ENCODE measurements at regions not wholly inside any gene's neighbourhood (a gene's known extent, or its start where the extent isn't known, plus 50 kb on each side); places are given as distances from the start of the nearest gene placed in this dataset.
A peak's percentile ranks its signal among the peaks of the same experiment; 100 is the strongest.

- ChIA-PET CTCF (no interaction called here), POLR2A (no interaction called here)
- no peak overlapping the region for H3K27ac ChIP-seq (ENCODE audit: low read depth, low read length)
- no peak overlapping the region for H3K4me3 ChIP-seq (ENCODE audit: low read depth, low read length)
- H3K27me3 ChIP-seq (ENCODE audit: control insufficient read depth, insufficient read depth, low read length), result no peaks in the 10 kb centered on the region
- no peak for DNase-seq (ENCODE audit: low read depth, low spot score)
- TF ChIP-seq, protein P1, sequence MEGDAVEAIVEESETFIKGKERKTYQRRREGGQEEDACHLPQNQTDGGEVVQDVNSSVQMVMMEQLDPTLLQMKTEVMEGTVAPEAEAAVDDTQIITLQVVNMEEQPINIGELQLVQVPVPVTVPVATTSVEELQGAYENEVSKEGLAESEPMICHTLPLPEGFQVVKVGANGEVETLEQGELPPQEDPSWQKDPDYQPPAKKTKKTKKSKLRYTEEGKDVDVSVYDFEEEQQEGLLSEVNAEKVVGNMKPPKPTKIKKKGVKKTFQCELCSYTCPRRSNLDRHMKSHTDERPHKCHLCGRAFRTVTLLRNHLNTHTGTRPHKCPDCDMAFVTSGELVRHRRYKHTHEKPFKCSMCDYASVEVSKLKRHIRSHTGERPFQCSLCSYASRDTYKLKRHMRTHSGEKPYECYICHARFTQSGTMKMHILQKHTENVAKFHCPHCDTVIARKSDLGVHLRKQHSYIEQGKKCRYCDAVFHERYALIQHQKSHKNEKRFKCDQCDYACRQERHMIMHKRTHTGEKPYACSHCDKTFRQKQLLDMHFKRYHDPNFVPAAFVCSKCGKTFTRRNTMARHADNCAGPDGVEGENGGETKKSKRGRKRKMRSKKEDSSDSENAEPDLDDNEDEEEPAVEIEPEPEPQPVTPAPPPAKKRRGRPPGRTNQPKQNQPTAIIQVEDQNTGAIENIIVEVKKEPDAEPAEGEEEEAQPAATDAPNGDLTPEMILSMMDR (IDR thresholded peaks at IDR 0.05; ENCODE audit: low read depth, low read length), result no peak
- H3K9me3 ChIP-seq (ENCODE audit: control insufficient read depth, insufficient read depth, low read length), result no peaks in the 10 kb centered on the region
Observed at GRCh38 chr14:42814817-42815216, 1208.1 kb downstream of the LRFN5 start.

- H3K27me3 ChIP-seq (ENCODE audit: control insufficient read depth, insufficient read depth, low read length), result no peaks in the 10 kb centered on the region
- TF ChIP-seq, protein P1 (IDR thresholded peaks at IDR 0.05; ENCODE audit: low read depth, low read length), result no peak
- peak overlapping the region; percentile 65 for H3K27ac ChIP-seq (ENCODE audit: low read depth, low read length)
- peak; percentile 94 for DNase-seq (ENCODE audit: low read depth, low spot score)
- H3K9me3 ChIP-seq (ENCODE audit: control insufficient read depth, insufficient read depth, low read length), result no peaks in the 10 kb centered on the region
- ChIA-PET POLR2A (interaction anchor here (0.8 kb wide), 2 partner anchors 28 kb away, joined by 6 to 8 read pairs; no protein-coding TSS in a partner anchor), CTCF (no interaction called here)
- no peak overlapping the region for H3K4me3 ChIP-seq (ENCODE audit: low read depth, low read length)
Observed at GRCh38 chr14:42806909-42807315, 1200.2 kb downstream of the LRFN5 start.

DNA sequence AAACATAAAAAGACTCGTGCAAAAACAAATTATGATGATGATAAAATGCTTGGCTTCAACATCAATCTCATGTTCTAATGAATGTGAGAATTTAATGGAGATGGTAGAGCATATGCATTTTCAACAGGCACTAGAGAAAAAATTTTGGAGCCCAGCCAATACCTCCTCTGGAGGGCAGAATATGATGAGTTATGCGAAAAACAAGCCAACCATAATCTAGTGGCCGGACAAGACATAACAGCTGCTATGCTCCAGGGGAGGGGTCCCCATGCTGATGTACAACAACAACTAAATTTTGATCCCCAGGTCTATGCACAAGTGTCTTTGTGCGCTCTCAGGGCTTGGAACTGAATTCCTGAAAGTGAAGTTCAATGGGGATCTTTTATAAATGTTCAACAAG lies 1197.5 kb downstream of the LRFN5 start:
- no peaks in the 10 kb centered on the region for H3K9me3 ChIP-seq (ENCODE audit: control insufficient read depth, insufficient read depth, low read length)
- CTCF ChIA-PET, result no interaction called here
- DNase-seq (ENCODE audit: low read depth, low spot score), result no peak
- H3K4me3 ChIP-seq (ENCODE audit: low read depth, low read length), result no peak overlapping the region
- POLR2A ChIA-PET, result no interaction called here
- H3K27me3 ChIP-seq (ENCODE audit: control insufficient read depth, insufficient read depth, low read length), result no peaks in the 10 kb centered on the region
- H3K27ac ChIP-seq (ENCODE audit: low read depth, low read length), result no peak overlapping the region
- TF ChIP-seq, protein P1 (IDR thresholded peaks at IDR 0.05; ENCODE audit: low read depth, low read length), result no peak

DNA sequence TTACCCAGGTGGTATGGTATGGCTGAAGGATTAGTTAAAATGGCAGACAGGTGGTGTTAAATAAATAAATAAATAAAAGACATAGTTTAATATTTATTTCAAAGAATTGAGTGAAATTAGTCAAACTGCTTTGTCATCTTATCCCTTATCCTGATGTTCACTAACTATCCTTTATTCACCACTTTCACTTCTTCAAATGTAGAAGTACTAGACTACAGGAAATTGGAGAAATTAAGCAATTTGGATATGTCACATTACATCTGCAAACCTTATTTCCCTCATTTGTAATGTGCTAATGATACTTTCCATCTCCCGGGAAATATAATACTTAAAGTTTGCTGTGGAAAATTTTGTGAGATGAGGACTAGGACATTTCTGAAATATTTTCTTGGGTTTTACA lies 1195.7 kb downstream of the LRFN5 start:
- H3K9me3 ChIP-seq (ENCODE audit: control insufficient read depth, insufficient read depth, low read length), result no peaks in the 10 kb centered on the region
- CTCF ChIA-PET, result no interaction called here
- no peak for DNase-seq (ENCODE audit: low read depth, low spot score)
- H3K27ac ChIP-seq (ENCODE audit: low read depth, low read length), result no peak overlapping the region
- H3K4me3 ChIP-seq (ENCODE audit: low read depth, low read length), result no peak overlapping the region
- no peaks in the 10 kb centered on the region for H3K27me3 ChIP-seq (ENCODE audit: control insufficient read depth, insufficient read depth, low read length)
- TF ChIP-seq, protein P1 (IDR thresholded peaks at IDR 0.05; ENCODE audit: low read depth, low read length), result no peak
- POLR2A ChIA-PET, result no interaction called here

DNA sequence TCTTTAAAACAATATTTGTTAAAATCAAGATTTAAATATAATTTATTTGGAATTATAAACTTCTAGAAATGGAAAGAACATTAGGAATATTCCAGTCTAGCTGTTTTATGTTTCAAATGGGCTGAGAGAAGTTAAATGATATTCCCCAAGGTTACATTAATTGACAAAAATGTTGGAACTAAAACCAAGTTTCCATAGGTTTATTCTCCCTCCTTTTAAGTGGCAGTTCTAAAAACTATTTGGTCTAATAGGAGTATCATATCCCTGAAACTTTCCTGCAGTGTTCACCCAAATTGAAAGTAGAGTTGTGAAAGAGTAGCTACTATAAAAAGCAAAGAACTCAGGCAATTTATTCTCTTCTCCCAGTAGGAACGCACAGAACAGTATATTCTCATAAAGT lies 1185.5 kb downstream of the LRFN5 start:
- no peak overlapping the region for H3K27ac ChIP-seq (ENCODE audit: low read depth, low read length)
- CTCF ChIA-PET, result no interaction called here
- POLR2A ChIA-PET, result no interaction called here
- no peak for DNase-seq (ENCODE audit: low read depth, low spot score)
- no peak overlapping the region for H3K4me3 ChIP-seq (ENCODE audit: low read depth, low read length)
- H3K27me3 ChIP-seq (ENCODE audit: control insufficient read depth, insufficient read depth, low read length), result no peaks in the 10 kb centered on the region
- TF ChIP-seq, protein P1 (IDR thresholded peaks at IDR 0.05; ENCODE audit: low read depth, low read length), result no peak
- no peaks in the 10 kb centered on the region for H3K9me3 ChIP-seq (ENCODE audit: control insufficient read depth, insufficient read depth, low read length)

Data from AG04450 (cell line).